ENCODE measurements at regions not wholly inside any gene's neighbourhood (a gene's known extent, or its start where the extent isn't known, plus 50 kb on each side); places are given as distances from the start of the nearest gene placed in this dataset.

- no peak overlapping the region for H3K4me3 ChIP-seq (ENCODE audit: low read depth, low read length)
- no peak for TF ChIP-seq CTCF (IDR thresholded peaks at IDR 0.05; ENCODE audit: low read depth, low read length)
Observed at GRCh38 chr7:79973455-79973854, 161.2 kb upstream of the GNAI1 start.

GRCh38 chr7:79971058-79971457 is 163.6 kb upstream of the GNAI1 start:
- H3K4me3 ChIP-seq (ENCODE audit: low read depth, low read length) = no peak overlapping the region
- no peak for TF ChIP-seq CTCF (IDR thresholded peaks at IDR 0.05; ENCODE audit: low read depth, low read length)

- no peak overlapping the region for H3K4me3 ChIP-seq (ENCODE audit: low read depth, low read length)
- no peak for TF ChIP-seq CTCF (IDR thresholded peaks at IDR 0.05; ENCODE audit: low read depth, low read length)
Observed at GRCh38 chr7:79968894-79969293, 165.7 kb upstream of the GNAI1 start.

GRCh38 chr7:79968077-79968648 is 166.5 kb upstream of the GNAI1 start:
- no peak for TF ChIP-seq CTCF (IDR thresholded peaks at IDR 0.05; ENCODE audit: low read depth, low read length)
- no peak overlapping the region for H3K4me3 ChIP-seq (ENCODE audit: low read depth, low read length)

GRCh38 chr7:79965946-79966345 is 168.7 kb upstream of the GNAI1 start:
- H3K4me3 ChIP-seq (ENCODE audit: low read depth, low read length) = no peak overlapping the region
- TF ChIP-seq CTCF (IDR thresholded peaks at IDR 0.05; ENCODE audit: low read depth, low read length) = no peak

- H3K4me3 ChIP-seq (ENCODE audit: low read depth, low read length) = no peak overlapping the region
- TF ChIP-seq CTCF (IDR thresholded peaks at IDR 0.05; ENCODE audit: low read depth, low read length) = no peak
Observed at GRCh38 chr7:79964463-79964862, 170.2 kb upstream of the GNAI1 start.

GRCh38 chr7:79953130-79953529 is 181.5 kb upstream of the GNAI1 start:
- no peak for TF ChIP-seq CTCF (IDR thresholded peaks at IDR 0.05; ENCODE audit: low read depth, low read length)
- no peak overlapping the region for H3K4me3 ChIP-seq (ENCODE audit: low read depth, low read length)

Measured in WI38 (cell line).